HG03175 (cell line): ENCODE measurements at regions not wholly inside any gene's neighbourhood (a gene's known extent, or its start where the extent isn't known, plus 50 kb on each side); places are given as distances from the start of the nearest gene placed in this dataset.

Experiments
- ATAC-seq: cut with Tn5 transposase; IDR thresholded peaks from one replicate; pipeline ENCODE4 v1.9.1; 2021; ENCODE audit warnings: mild to moderate bottlenecking, moderate library complexity; ENCODE audit not compliant: unreplicated experiment

DNA sequence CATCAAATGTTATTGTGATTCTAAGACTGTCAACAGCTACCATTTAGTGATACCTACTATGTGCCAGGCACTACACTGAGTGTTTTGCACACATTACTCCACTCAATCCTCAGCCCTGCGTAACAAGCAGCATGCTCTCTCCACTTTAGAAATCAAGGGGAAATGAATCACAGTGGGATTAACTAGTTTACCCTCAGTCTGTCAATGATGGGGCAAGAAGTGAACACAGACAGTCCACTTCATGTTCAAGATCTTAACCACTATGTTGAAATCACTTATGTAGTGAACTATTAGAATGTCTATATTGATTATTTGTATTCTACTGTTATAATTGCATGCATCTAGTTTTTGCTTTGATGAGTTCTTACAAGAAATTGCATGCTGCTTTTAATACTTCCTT, 165.3 kb downstream of the LTN1 start:
- ATAC-seq = no peak

DNA sequence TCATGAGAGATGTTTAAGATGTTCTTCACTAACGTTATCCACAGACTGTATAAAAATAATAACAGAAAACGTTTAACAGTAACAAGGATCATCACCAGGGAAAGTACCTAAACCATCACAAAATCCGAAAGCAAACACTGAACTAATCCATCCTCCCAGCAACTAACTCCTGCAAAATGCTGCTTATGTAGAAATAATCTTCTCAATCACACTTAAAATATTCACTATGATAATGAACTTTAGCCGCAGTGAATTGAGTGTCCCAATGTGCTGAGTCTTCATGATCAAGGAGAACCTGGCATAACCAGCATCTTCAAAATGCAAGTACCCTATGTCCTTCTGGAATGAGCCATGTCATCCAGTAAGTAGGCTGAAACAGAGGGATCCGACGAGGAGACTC, 166.1 kb downstream of the LTN1 start:
- ATAC-seq = no peak

DNA sequence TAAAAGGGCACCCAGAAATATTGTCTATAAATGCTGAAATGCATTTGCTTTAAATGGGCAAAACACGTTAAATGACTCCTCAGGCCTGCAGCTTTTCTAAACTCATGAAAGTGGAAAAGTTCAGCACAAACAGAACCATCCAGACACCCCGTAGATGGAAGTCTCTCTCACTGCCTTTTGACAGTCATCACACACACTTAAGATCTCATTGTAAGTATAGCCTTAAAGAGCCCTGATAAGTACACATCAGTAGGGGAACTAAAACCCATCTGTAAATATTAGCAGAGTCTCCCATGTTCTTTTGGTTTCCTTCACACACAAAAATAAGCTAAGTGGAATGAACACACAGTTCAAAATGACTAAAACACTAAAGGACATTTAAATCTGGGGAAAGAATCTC, 166.7 kb downstream of the LTN1 start:
- ATAC-seq = no peak

DNA sequence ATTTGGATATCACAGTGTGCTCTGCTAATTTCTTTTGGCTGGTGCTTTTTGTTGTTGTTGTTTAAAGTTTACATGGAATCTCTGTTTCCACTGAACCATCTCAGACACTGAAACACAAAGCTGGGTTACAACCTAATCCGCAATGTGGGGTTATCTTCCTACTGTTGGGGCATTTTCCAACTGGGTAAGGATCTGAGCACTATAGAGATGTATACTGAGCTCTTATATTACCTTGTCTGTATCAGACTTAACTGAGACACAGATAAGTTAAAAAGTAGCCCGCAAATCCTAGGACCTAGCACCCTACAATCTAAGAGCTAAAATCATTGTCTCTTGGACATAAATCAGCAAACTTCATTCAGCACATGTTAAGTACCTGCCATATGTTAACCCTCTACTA, 169.2 kb downstream of the LTN1 start:
- no peak for ATAC-seq

DNA sequence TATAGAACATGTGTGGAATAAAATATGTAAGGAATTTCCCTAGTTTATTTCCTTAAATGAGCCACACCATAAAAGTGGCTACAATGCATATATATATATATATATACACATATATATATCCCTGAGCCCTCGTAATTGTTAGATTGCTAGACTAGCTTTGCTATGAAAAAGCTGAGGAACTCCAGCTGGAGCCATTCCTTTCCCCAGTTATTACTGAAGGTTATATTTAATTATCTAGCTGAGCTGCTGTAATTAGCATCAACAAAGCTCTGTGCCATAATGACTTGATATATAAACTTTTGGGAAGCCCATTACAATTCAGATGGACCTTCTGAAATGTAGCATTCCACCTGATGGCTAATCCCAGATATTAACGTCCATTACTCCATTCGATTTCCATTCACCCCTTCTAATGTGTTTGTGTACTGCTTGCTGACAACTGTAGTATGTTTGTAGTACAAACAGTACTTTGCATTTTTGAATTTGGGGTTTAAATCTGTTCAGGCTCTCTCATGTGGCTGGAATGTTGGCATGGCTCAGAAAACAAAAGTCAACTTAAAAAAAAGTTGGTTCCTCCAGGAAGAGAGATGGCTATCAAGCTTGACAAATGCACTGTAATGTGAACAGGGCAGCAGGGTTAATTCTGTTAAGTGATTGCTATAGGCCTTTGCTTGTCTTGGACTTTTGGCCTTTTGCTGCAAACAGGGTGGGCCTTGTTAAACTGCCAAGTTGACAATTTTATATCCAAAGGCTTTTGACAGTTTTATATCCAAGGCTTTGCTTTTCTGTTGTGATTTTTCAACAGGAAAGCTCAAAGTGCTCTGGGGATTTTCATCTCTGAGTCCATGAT, 170.0 kb downstream of the LTN1 start:
- ATAC-seq = no peak

DNA sequence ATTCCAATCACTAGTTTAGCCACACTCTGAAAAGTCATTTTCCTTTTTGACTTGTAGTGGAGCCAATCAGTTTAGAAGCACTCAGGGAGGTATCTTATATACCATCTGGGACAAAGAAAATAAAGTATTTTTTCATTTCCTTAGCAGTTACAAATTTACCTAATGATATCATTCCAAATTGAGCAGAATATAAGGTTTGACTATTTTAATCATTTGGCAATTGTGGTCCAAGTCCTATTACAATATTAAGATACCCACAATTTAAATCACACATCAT, 170.6 kb downstream of the LTN1 start:
- no peak for ATAC-seq

DNA sequence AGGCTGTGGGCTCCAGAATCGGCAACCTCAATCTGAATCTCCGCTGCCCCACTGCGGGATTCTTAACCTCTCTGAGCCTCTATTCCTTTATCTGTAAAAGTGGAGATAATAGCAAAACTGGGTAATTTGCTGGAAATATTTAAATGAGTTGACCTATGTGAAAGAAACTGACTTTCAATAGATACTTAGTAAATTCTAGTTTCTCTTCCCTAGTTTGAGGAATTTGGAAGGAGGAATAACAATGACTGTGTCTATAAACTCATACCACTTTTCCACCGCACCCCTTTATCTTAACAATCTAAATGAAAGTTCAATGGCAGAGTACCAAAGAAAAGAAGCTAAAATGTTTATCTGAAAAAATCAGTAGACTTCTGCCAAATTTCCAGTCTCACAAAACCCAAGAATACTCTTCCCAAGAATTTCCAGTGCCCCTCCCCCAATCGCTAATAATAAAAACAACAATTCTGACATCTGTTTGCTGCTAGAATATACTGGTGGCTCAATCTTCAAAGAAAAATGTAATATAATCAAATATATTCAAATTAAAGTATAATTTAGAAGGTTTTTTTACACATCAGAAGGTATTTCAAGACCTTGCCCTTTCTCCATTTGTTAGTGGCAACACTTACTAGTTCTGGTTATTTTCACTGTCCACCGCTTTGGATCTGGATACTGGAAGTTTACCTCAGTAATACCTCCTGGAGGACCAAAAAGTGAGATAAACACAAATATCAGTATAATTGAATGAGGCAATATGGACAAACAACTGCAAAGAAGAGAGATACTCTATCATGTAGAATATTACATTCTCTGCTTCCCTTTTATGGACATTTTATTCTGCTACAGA, 171.2 kb downstream of the LTN1 start:
- ATAC-seq = no peak

DNA sequence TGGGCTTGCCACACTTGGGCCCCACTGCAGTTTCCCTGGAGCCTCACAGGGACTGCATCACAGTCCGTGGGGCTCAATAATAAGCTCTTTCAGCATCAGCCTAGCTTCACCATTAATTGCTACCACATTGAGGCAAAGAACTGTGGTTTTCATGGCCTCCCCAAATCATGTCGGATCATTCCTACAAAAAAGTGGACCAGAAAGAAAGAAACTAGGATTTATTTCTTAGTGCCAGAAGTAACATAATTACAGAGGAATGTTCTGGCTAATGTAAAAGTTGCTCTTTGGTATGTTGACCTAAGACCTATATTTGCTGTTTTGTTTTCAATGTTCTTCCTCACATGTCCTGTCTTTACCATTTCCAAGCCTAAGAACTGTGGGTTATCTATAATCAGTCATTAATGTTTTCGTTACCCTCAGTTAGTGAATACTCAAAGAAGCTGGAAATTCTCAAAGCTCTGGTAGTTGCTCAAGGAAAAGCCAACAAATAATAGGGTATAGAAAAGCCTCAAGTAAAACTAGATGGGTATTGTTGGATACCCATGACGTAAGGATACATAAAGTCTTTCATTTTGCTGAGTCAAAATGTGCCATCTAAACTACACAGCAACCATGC, 173.9 kb downstream of the LTN1 start:
- ATAC-seq = no peak

DNA sequence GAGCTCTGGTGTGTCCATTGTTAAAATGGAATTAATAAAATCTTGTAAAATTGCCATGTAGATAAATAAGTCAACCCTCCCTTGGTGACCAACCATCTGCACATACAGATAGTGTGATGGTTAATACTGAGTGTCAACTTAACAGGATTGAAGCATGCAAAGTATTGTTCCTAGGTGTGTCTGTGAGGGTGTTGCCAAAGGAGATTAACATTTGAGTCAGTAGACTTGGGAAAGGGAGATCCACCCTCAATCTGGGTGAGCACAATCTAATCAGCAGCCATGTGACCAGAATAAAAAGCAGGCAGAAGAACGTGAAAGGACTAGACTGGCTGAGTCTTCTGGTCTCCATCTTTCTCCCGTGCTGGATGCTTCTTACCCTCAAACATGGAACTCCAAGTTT, 174.8 kb downstream of the LTN1 start:
- ATAC-seq = no peak

DNA sequence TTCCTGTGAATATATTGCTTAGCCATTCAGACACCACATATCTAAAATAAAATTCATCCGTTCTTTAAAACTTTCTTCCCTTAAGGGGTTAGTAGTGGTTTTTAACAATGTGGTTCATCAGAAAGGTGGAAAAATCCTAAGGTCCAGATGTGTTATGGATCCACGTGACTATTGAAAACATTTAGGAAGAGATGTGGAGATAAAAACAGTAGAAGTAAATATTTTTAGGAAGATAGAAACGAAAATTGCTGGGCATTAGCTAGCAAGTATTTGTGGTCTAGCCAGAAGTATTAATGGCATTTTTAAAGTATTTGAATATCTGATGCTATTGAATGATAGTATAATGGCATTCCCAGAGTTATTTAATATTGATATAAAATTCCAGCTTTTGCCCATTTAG, 180.8 kb downstream of the LTN1 start:
- ATAC-seq = no peak

DNA sequence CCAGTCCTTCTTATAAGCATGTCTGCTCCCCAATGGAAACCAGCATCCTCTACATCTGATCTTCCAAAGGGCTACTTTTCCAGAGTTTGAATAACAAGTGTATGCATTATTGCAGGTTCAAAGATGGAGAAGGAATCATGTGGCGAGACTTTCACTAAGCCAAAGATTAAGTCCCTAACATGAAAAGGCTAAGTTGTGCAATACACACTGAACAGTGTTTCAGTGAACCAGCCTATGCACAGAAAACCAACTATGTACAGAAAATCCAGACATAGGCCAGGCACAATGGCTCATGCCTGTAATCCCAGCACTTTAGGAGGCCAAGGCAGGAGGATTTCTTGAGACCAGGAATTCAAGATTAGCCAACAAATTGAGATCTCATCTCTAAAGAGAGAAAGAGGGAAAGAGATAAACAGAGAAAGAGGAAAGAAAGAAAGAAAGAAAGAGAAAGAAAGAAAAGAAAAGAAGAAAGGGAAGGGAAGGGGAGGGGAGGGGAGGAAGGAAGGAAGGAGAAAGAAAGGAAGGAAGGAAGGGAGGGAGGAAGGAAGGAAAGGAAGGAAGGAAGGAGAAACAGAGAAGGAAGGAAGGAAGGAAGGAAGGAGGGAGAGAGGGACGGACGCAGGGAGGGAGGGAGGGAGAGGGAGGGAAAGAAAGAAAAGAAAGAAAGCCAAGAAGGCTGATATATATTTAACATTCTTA, 181.7 kb downstream of the LTN1 start:
- ATAC-seq = no peak

DNA sequence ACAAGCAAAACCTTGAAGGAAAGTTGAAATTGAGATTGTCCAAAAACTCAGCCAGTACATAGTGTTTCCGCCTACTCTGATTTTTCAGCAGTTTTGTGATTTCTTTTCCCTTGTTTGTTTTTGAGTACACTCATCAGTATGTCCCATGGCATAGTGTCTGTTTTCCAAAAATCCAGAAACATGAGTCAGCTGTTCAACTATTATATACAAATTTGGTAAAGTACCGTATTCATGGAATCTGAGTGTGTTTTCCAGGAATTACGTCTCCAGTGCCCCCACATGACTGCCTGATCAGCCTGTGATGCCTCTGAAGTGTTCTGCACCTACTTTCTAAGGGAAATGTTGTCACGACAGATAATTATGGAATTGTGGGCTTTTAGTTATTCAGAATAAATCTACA, 186.8 kb downstream of the LTN1 start:
- no peak for ATAC-seq

DNA sequence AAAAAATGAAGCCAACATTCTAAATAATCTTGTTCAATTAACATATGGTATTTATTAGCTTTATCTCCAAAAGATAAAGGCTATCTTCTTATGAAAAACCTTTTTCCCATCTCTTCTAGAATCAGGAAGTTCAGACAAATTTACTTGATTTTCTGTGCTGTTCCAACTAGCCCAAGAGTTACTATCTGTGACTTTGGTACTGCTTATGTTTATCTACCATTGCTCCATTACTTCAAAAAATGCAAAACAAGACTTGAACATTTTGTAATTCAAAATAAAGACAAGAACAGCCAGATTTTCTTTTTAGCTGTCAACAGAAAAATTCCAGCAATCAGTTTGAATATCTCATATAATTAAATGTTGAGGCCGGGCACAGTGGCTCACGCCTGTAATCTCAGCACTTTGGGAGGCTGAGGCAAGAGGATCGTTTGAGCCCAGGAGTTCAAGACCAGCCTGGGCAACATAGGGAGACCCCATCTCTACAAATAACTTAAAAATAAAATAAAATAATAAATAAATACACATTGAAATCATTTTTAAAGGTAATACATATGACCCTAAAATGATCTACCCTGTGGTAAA, 188.5 kb downstream of the LTN1 start:
- no peak for ATAC-seq

DNA sequence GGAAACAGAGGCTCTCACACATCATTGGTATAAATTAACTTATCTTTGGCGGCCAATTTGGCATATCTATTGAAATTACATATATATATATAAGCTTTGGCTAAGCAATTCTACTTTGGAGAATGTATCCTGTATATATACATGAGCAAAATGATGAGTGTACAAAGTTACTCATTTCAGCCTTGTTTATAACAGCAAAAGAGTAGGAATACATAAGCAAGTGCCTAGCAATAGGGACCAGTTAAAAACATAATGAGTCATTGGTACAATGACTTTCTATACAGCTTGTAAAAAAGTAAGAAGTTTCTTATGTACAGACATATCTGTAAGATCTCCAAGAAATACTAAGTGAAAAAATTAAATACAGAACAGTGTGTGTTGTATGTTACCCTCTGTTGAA, 190.8 kb downstream of the LTN1 start:
- no peak for ATAC-seq

DNA sequence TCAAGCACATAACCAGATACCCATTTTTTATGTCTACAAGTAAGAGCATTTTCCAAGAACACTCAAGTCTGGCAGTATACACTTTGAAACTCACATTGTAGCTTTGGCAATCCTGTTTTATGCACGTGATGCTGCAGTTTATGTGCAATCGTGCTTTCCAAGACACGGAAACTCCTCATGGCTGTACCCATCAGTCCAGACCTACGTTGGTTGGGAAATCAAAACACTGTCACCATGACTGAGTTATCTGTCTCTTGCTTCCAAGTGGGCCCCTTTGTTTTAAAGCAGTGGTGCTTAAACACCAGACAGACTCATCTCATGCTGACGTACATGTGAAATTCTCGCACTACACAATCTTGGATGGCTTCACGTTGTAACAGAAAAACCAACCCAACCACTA, 192.8 kb downstream of the LTN1 start:
- ATAC-seq = no peak

DNA sequence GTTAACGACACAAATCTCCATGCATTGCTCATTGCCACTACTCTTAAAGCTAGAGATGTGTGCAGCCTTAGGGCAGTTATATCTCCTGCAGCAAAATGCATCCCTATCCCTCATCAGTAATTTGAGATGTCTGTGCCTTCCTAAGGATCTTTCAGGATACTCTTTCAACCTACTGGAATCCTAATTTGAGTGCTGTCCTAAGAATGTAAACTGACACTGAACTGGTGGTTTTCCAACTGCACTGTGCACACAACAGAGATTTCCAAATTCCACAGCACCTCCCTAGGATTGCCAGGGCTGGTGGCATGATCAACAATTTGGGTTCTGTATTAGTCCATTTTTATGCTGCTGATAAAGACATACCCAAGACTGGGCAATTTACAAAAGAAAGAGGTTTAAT, 193.9 kb downstream of the LTN1 start:
- no peak for ATAC-seq

DNA sequence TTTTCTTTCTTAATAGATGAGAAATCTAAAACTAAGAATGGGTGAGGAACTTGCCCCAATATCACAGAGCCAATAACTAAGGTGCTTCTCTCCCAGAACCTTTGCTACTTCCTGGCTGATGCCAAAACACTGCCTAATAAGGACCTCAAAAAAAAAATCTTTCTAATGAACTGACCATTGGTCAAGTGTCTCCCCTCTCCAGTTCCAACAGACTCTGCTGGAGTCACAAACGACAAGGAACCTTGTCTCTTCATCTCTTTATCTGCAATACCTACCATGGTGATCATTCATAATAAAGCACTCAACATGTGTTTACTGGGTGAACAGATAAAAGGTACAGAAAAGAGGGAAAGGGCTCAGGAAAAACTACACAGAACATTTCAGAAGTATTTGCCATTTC, 197.4 kb downstream of the LTN1 start:
- ATAC-seq = no peak

DNA sequence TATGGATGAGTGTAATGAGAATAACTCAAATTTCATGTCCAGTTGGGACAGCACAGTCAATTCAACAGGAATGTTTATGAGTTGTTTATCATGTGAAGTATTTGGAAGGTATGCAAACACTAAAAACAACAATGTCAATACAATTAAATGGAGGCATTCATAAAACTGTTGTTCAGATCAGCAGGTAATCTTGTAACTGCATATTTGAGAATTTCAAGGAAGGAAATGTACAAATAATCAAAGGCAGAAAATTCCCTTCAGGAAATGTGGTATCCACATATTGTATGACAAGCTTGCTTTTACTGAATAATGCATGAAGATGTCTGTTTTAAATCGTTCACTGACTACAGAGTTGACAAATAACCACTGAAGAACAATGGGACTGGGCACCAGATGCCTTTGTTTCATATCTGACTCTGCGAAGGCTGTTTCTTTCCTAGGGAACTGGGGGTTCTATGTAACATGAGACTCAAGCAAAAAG, 198.3 kb downstream of the LTN1 start:
- no peak for ATAC-seq

DNA sequence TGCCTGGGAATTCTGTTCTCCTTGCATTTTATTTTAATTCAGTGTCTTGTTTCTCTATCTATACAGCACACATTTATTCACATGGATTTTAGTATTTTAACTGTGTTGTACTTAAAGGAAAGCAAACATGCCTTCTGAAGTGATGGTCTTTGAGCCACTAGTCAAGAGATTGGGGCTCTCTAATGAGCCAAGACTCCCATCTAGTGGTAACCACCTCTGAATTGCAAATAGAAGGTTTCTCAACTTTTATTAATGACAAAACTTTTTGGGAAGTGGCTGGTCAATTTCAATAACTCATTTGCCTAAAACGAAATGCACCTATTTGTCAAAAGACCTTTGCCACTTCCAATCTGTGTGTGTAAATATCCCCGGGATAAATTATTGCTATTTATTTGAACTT, 199.6 kb downstream of the LTN1 start:
- no peak for ATAC-seq

DNA sequence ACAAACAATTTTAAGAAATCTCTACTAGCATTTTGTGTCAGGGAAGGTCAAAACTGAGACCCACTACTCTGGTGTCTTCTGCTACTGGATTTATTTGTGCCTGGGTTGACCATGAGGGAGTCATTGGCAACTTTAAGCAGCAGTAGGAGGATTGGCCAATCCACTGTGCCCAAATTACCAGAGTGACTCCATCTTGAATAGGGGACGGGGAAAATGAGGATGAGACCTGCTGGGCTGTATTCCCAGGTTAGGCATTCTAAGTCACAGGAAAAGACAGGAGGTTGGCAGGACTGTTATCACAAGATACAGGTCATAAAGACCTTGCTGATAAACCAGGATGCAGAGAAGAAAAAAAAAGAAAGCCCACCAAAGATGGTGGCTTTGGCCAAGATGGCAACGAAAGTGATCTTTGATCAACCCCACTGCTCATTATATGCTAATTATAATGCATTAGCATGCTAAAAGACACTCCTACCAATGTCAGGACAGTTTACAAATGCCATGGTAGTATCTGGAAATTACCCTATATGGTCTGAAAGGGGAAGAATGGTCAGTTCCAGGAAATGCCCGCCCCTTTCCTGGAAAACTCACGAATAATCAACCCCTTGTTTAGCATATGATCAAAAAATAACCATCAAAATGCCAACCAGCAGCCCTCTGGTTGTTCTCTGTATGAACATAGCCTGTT, 200.9 kb downstream of the LTN1 start:
- ATAC-seq = no peak
